DND-41 (cell line): ENCODE measurements at regions not wholly inside any gene's neighbourhood (a gene's known extent, or its start where the extent isn't known, plus 50 kb on each side); places are given as distances from the start of the nearest gene placed in this dataset.
"Not testable (repeated sequence)": the region's sequence is repeated elsewhere in the genome, so short reads cannot be mapped to it uniquely, and the experiment has no call there.

Experiments used
- ATAC-seq: fragments of 200-7000 bp; cut with Tn5 transposase; 3 replicates; pipeline ENCODE4 v1.9.1; 2021; ENCODE audit warnings: low read depth; ENCODE audit not compliant: insufficient read depth
- DNase-seq: peaks from one replicate; pipeline ENCODE4 v3.0.0-alpha.2; 2020
- H2AFZ ChIP-seq: 2 replicates; pipeline ENCODE4 v1.6.0; 2012; ENCODE audit warnings: low read depth, low read length
- H3K27ac ChIP-seq: 2 replicates; pipeline ENCODE4 v1.5.1; 2012; ENCODE audit warnings: low read length, inconsistent platforms
- H3K27me3 ChIP-seq: fragments of 200-600 bp; sonication (generic); 2 replicates; pipeline ENCODE4 v1.6.0; 2012; ENCODE audit warnings: low read length, mild to moderate bottlenecking, inconsistent platforms; ENCODE audit not compliant: insufficient read depth, poor library complexity
- H3K36me3 ChIP-seq: 2 replicates; pipeline ENCODE4 v1.5.1; 2012; ENCODE audit warnings: low read length, inconsistent platforms; ENCODE audit not compliant: insufficient read depth
- H3K4me1 ChIP-seq: 2 replicates; pipeline ENCODE4 v1.5.1; 2012; ENCODE audit warnings: mild to moderate bottlenecking, low read length; ENCODE audit not compliant: insufficient read depth
- H3K4me2 ChIP-seq: 2 replicates; pipeline ENCODE4 v1.6.0; 2012; ENCODE audit warnings: mild to moderate bottlenecking, moderate library complexity, low read length, inconsistent platforms; ENCODE audit not compliant: insufficient read depth
- H3K4me3 ChIP-seq, 2 experiments: fragments of 200-600 bp in 1 of 2; shearing (Covaris generic) in 1 of 2; 2 replicates each; pipeline ENCODE4 v1.5.1; 2012 to 2016; ENCODE audit warnings: inconsistent platforms in 2 of 2, low read length in 2 of 2, mild to moderate bottlenecking in 2 of 2, low read depth in 1 of 2, moderate library complexity in 1 of 2
- H3K79me2 ChIP-seq: 2 replicates; pipeline ENCODE4 v1.6.0; 2012; ENCODE audit warnings: low read length, inconsistent platforms; ENCODE audit not compliant: insufficient read depth
- H3K9ac ChIP-seq: 2 replicates; pipeline ENCODE4 v1.6.0; 2012; ENCODE audit warnings: low read depth, mild to moderate bottlenecking, inconsistent platforms, low read length, moderate library complexity
- H3K9me3 ChIP-seq: 2 replicates; pipeline ENCODE4 v1.5.1; 2012; ENCODE audit warnings: low read length, moderate library complexity, mild to moderate bottlenecking, inconsistent platforms; ENCODE audit not compliant: insufficient read depth, severe bottlenecking
- H4K20me1 ChIP-seq: 2 replicates; pipeline ENCODE4 v1.6.0; 2012; ENCODE audit warnings: low read length; ENCODE audit not compliant: insufficient read depth
- EZH2 ChIP-seq: IDR thresholded peaks from 3 replicates; pipeline ENCODE4 v1.6.1; 2012; ENCODE audit warnings: borderline replicate concordance, low read depth, mild to moderate bottlenecking, moderate library complexity, low read length, inconsistent platforms; ENCODE audit not compliant: severe bottlenecking
- TF ChIP-seq, protein P1 (sequence below): IDR thresholded peaks from 2 replicates; pipeline ENCODE4 v1.5.1; 2012; ENCODE audit warnings: borderline replicate concordance, low read length, moderate library complexity, mild to moderate bottlenecking; ENCODE audit not compliant: poor library complexity, severe bottlenecking; ENCODE audit errors: extremely low read depth

DNA sequence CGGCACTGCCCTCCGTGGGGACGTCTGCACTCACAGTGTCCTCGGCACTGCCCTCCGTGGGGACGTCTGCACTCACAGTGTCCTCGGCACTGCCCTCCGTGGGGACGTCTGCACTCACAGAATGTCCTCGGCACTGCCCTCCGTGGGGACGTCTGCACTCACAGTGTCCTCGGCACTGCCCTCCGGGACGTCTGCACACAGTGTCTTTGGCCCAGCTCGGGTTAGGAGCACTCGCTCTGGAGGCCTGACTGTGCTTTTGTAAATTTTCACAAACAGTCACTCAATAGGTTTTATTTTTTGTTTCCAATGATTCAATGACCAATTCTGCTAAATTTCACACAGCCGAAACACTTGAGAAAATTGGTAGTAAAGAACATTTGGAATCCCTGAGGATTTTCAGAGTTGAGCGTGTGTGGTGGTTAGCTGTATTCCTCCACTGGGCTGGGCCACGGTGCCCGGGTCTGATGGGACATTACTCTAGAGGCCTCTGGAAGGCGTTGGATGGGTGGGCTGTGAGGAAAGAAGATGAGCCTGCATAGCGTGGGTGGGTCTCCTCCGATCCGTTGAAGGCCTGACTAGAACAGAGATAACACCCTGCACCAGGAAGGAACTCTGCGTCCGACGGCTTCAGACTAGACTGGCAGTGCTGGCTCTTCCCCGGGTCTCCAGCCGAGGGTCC is 134.8 kb downstream of the RTP5 start:
- Histone ChIP-seq H2AFZ (no peak overlapping the region), H4K20me1 (no peaks in the 10 kb centered on the region), H3K36me3 (no peaks in the 10 kb centered on the region), H3K4me3 (no peak overlapping the region), H3K9me3 (no peaks in the 10 kb centered on the region), H3K4me1 (no peaks in the 10 kb centered on the region), H3K4me2 (no peak overlapping the region), H3K27me3 (no peaks in the 10 kb centered on the region), H3K27ac (no peak overlapping the region), H3K79me2 (no peaks in the 10 kb centered on the region), H3K9ac (no peak overlapping the region)
- TF ChIP-seq, protein P1, sequence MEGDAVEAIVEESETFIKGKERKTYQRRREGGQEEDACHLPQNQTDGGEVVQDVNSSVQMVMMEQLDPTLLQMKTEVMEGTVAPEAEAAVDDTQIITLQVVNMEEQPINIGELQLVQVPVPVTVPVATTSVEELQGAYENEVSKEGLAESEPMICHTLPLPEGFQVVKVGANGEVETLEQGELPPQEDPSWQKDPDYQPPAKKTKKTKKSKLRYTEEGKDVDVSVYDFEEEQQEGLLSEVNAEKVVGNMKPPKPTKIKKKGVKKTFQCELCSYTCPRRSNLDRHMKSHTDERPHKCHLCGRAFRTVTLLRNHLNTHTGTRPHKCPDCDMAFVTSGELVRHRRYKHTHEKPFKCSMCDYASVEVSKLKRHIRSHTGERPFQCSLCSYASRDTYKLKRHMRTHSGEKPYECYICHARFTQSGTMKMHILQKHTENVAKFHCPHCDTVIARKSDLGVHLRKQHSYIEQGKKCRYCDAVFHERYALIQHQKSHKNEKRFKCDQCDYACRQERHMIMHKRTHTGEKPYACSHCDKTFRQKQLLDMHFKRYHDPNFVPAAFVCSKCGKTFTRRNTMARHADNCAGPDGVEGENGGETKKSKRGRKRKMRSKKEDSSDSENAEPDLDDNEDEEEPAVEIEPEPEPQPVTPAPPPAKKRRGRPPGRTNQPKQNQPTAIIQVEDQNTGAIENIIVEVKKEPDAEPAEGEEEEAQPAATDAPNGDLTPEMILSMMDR: no peak
- TF ChIP-seq EZH2: no peak
- DNase-seq: no peak
- ATAC-seq: no peak

DNA sequence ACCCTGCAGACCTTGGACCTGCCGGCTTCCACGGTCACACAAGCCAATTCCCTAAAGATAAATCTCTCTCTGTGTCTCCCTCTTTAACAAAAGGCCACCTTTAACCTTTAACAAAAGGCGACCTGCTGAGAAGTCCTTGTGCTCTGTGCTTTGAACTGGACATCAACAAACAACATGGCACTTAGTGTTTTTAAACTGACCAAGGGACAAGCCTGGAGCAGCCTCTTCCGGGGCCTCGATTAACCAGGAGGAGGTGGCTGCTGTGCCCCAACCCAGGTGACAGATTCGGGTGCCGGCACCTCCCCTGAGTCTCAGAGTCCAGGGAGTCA is 135.3 kb downstream of the RTP5 start:
- no peaks in the 10 kb centered on the region for H3K9me3 ChIP-seq
- TF ChIP-seq, protein P1: no peak
- no peak for TF ChIP-seq EZH2
- no peak overlapping the region for H3K9ac ChIP-seq
- no peak overlapping the region for H2AFZ ChIP-seq
- no peaks in the 10 kb centered on the region for H3K36me3 ChIP-seq
- H3K27me3 ChIP-seq: no peaks in the 10 kb centered on the region
- H3K27ac ChIP-seq: no peak overlapping the region
- no peak for ATAC-seq
- no peak for DNase-seq
- no peaks in the 10 kb centered on the region for H4K20me1 ChIP-seq
- no peaks in the 10 kb centered on the region for H3K4me1 ChIP-seq
- H3K4me3 ChIP-seq: no peak overlapping the region
- no peak overlapping the region for H3K4me2 ChIP-seq
- no peaks in the 10 kb centered on the region for H3K79me2 ChIP-seq

DNA sequence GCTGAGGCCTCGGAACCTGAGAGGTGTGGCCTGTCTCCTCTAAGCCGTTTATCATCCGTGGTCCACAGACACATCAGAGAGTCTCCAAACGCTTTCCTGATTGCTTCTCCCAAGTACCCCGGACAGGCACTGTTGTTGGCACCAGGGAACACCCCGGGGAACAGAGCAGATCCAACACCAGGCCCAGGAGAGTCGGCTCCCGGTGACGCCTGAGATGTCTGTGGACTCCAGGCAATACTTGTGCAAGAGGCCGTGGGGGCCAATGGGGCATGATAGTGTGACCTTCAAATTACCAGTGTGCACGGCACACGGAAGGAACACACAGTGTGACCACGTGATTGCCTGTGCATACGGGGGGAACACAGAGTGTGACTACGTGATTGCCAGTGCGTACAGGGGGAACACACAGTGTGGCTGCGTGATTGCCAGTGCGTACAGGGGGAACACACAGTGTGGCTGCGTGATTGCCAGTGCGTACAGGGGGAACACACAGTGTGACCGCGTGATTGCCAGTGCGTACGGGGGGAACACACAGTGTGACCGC is 136.6 kb downstream of the RTP5 start:
- H3K27me3 ChIP-seq, H2AFZ ChIP-seq, H3K36me3 ChIP-seq, DNase-seq, H3K9me3 ChIP-seq, H3K79me2 ChIP-seq, H3K27ac ChIP-seq, H3K9ac ChIP-seq, H3K4me3 ChIP-seq, ATAC-seq, H4K20me1 ChIP-seq, H3K4me2 ChIP-seq, H3K4me1 ChIP-seq: not testable (repeated sequence)

DNA sequence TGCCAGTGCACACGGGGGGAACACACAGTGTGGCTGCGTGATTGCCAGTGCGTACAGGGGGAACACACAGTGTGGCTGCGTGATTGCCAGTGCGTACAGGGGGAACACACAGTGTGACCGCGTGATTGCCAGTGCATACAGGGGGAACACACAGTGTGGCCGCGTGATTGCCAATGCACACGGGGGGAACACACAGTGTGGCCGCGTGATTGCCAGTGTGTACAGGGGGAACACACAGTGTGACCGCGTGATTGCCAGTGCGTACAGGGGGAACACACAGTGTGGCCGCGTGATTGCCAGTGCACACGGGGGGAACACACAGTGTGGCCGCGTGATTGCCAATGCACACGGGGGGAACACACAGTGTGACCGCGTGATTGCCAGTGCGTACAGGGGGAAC is 139.4 kb downstream of the RTP5 start:
- H3K4me3 ChIP-seq, H2AFZ ChIP-seq, H3K9ac ChIP-seq, H3K27ac ChIP-seq, H3K36me3 ChIP-seq, H3K27me3 ChIP-seq, ATAC-seq, H3K79me2 ChIP-seq, H3K9me3 ChIP-seq, H3K4me1 ChIP-seq, H4K20me1 ChIP-seq, H3K4me2 ChIP-seq, DNase-seq: not testable (repeated sequence)

DNA sequence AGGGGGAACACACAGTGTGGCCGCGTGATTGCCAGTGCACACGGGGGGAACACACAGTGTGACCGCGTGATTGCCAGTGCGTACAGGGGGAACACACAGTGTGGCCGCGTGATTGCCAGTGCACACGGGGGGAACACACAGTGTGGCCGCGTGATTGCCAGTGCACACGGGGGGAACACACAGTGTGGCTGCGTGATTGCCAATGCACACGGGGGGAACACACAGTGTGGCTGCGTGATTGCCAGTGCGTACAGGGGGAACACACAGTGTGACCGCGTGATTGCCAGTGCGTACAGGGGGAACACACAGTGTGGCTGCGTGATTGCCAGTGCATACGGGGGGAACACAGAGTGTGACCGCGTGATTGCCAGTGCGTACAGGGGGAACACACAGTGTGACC is 140.3 kb downstream of the RTP5 start:
- not testable (repeated sequence) for H3K79me2 ChIP-seq, H2AFZ ChIP-seq, H3K4me1 ChIP-seq, ATAC-seq, H3K4me2 ChIP-seq, H4K20me1 ChIP-seq, H3K9me3 ChIP-seq, H3K27ac ChIP-seq, H3K4me3 ChIP-seq, H3K36me3 ChIP-seq, H3K27me3 ChIP-seq, H3K9ac ChIP-seq, DNase-seq

DNA sequence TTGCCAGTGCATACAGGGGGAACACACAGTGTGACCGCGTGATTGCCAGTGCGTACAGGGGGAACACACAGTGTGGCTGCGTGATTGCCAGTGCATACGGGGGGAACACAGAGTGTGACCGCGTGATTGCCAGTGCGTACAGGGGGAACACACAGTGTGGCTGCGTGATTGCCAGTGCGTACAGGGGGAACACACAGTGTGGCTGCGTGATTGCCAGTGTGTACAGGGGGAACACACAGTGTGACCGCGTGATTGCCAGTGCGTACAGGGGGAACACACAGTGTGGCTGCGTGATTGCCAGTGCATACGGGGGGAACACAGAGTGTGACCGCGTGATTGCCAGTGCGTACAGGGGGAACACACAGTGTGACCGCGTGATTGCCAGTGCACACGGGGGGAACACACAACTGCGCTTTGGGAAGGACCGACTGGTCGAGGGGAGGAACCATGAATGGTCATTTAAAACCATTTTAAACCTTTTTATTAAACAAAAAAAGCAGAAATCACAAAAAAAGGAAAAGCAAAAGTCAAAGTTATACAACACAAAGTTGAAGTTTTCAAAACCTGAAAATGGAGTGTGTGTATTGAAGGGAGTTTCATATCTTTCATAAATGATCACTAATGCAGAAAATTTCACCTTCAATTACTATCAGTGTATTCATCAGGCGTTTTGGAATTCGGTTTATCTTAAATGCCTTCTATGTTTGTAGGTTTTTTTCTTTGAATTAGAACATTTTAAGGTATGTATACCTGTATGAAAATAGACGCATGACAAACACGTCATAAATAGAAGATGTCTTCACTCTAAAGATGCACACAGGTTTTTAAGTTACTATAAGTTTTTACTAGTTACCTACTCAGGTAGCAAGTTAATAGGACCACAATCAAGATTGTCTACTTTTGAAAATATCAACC is 141.0 kb downstream of the RTP5 start:
- H3K36me3 ChIP-seq, H3K4me1 ChIP-seq, H3K27me3 ChIP-seq, H3K9ac ChIP-seq, H3K4me3 ChIP-seq, H3K79me2 ChIP-seq, H2AFZ ChIP-seq, H4K20me1 ChIP-seq, ATAC-seq, H3K9me3 ChIP-seq, DNase-seq, H3K4me2 ChIP-seq, H3K27ac ChIP-seq: not testable (repeated sequence)
